ENCODE measurements at regions not wholly inside any gene's neighbourhood (a gene's known extent, or its start where the extent isn't known, plus 50 kb on each side); places are given as distances from the start of the nearest gene placed in this dataset.

- DNase-seq (ENCODE audit: low read depth in 1 of 2, low spot score in 1 of 2) (no peak), ATAC-seq (no peak), FAIRE-seq (no peak)
- ChIA-PET CTCF (no interaction called here), POLR2A (no interaction called here)
- Histone ChIP-seq H3K4me1 (no peaks in the 10 kb centered on the region), H3K27ac (no peak overlapping the region), H3K4me3 (no peak overlapping the region), H3K9me3 (0 out of 3 replicates have a peak, but pooled peaks cover 4% of the 10 kb centered on the region), H3K4me2 (no peak overlapping the region)
- 8% methylated on average over 2 of the region's 2 CpGs for WGBS (ENCODE audit: missing lambda C conversion rate)
- TF ChIP-seq MYC (IDR thresholded peaks at IDR 0.05; ENCODE audit: borderline replicate concordance, low read length), result no peak
- no peak for TF ChIP-seq POLR2A (IDR thresholded peaks at IDR 0.05; ENCODE audit: low read length)
- TF ChIP-seq MAFK (IDR thresholded peaks at IDR 0.05; ENCODE audit: partially characterized antibody), result no peak
- TF ChIP-seq CTCF (IDR thresholded peaks at IDR 0.05), result no peak
- TF ChIP-seq KDM1A (IDR thresholded peaks at IDR 0.05; ENCODE audit: low read depth), result no peak
- TF ChIP-seq BCL3 (IDR thresholded peaks at IDR 0.05), result no peak
- TF ChIP-seq NFE2L2 (conservative IDR thresholded peaks at IDR 0.05; ENCODE audit: low read length), result no peak
- TF ChIP-seq CHD4 (IDR thresholded peaks at IDR 0.05; ENCODE audit: borderline replicate concordance), result no peak
- TF ChIP-seq JUNB (IDR thresholded peaks at IDR 0.05), result no peak
- no peak for TF ChIP-seq RFX5 (IDR thresholded peaks at IDR 0.05)
- no peak for TF ChIP-seq GATA3 (IDR thresholded peaks at IDR 0.05; ENCODE audit: borderline replicate concordance)
- TF ChIP-seq PHF8 (IDR thresholded peaks at IDR 0.05; ENCODE audit: borderline replicate concordance, low read depth), result no peak
Measured at GRCh38 chr3:905217-905616, 187.6 kb upstream of the CNTN6 start.

- POLR2A ChIA-PET, result no interaction called here
- FAIRE-seq, result no peak
- Histone ChIP-seq H3K27ac (no peak overlapping the region), H3K4me2 (no peak overlapping the region), H3K4me1 (no peaks in the 10 kb centered on the region), H3K9me3 (no peaks in the 10 kb centered on the region), H3K4me3 (no peak overlapping the region)
- CTCF ChIA-PET, result no interaction called here
- TF ChIP-seq NPAS2 (CRISPR knock-in tag; IDR thresholded peaks at IDR 0.05; ENCODE audit: borderline replicate concordance), result no peak
- TF ChIP-seq BHLHE40 (IDR thresholded peaks at IDR 0.05; ENCODE audit: low read depth, low read length), result no peak
- no peak for TF ChIP-seq CHD2 (IDR thresholded peaks at IDR 0.05; ENCODE audit: low read length, partially characterized antibody)
- TF ChIP-seq SREBF2 (IDR thresholded peaks at IDR 0.05), result no peak
- no peak for TF ChIP-seq FOSB (CRISPR knock-in tag; IDR thresholded peaks at IDR 0.05)
- TF ChIP-seq CTCF (IDR thresholded peaks at IDR 0.05), result no peak
- no peak for TF ChIP-seq PHF8 (IDR thresholded peaks at IDR 0.05; ENCODE audit: borderline replicate concordance, low read depth)
- no peak for TF ChIP-seq MAX (IDR thresholded peaks at IDR 0.05)
- no peak for TF ChIP-seq TP53 (CRISPR knock-in tag; IDR thresholded peaks at IDR 0.05)
- TF ChIP-seq HOXB5 (CRISPR knock-in tag; IDR thresholded peaks at IDR 0.05), result no peak
- TF ChIP-seq POLR2AphosphoS2 (conservative IDR thresholded peaks at IDR 0.05; ENCODE audit: low read length), result no peak
- no peak for TF ChIP-seq CBX2 (IDR thresholded peaks at IDR 0.05; ENCODE audit: borderline replicate concordance, low read depth)
- TF ChIP-seq RAD21 (conservative IDR thresholded peaks at IDR 0.05 in 1 of 2, IDR thresholded peaks at IDR 0.05 in 1 of 2), result no peak
- TF ChIP-seq HDAC2 (IDR thresholded peaks at IDR 0.05), result no peak
- TF ChIP-seq REST (IDR thresholded peaks at IDR 0.05), result no peak
- no peak for TF ChIP-seq MAZ (IDR thresholded peaks at IDR 0.05; ENCODE audit: borderline replicate concordance, low read depth, low read length)
- TF ChIP-seq HES2 (IDR thresholded peaks at IDR 0.05), result no peak
- TF ChIP-seq HEYL (CRISPR knock-in tag; IDR thresholded peaks at IDR 0.05), result no peak
- no peak for TF ChIP-seq TFCP2L1 (CRISPR knock-in tag; IDR thresholded peaks at IDR 0.05)
- no peak for TF ChIP-seq HOXA7 (CRISPR knock-in tag; IDR thresholded peaks at IDR 0.05)
- ATAC-seq, result no peak
- no peak for DNase-seq (ENCODE audit: low read depth in 1 of 2, low spot score in 1 of 2)
- 1% methylated on average over 3 of the region's 3 CpGs for WGBS (ENCODE audit: missing lambda C conversion rate)
Measured at GRCh38 chr3:906739-907138, 186.1 kb upstream of the CNTN6 start.
